ENCODE measurements at regions not wholly inside any gene's neighbourhood (a gene's known extent, or its start where the extent isn't known, plus 50 kb on each side); places are given as distances from the start of the nearest gene placed in this dataset.
"Not testable (repeated sequence)": the region's sequence is repeated elsewhere in the genome, so short reads cannot be mapped to it uniquely, and the experiment has no call there.

GRCh38 chr2:223294756-223295155 is 242.8 kb downstream of the KCNE4 start:
- DNase-seq (ENCODE audit: low spot score), result no peak

- no peak for DNase-seq (ENCODE audit: low spot score)
Measured at GRCh38 chr2:223297788-223298187, 245.8 kb downstream of the KCNE4 start.

- not testable (repeated sequence) for DNase-seq (ENCODE audit: low spot score)
Measured at GRCh38 chr2:223298329-223298728, 246.3 kb downstream of the KCNE4 start.

GRCh38 chr2:223300326-223300725 is 248.3 kb downstream of the KCNE4 start:
- no peak for DNase-seq (ENCODE audit: low spot score)

GRCh38 chr2:223306371-223306770 is 254.4 kb downstream of the KCNE4 start:
- no peak for DNase-seq (ENCODE audit: low spot score)

GRCh38 chr2:223311889-223312680 is 260.1 kb downstream of the KCNE4 start:
- DNase-seq (ENCODE audit: low spot score), result no peak

- DNase-seq (ENCODE audit: low spot score), result no peak
Measured at GRCh38 chr2:223313101-223313500, 261.1 kb downstream of the KCNE4 start.

GRCh38 chr2:223314811-223315210 is 262.8 kb downstream of the KCNE4 start:
- no peak for DNase-seq (ENCODE audit: low spot score)

- no peak for DNase-seq (ENCODE audit: low spot score)
Measured at GRCh38 chr2:223315813-223316212, 263.8 kb downstream of the KCNE4 start.

GRCh38 chr2:223316342-223316741 is 264.4 kb downstream of the KCNE4 start:
- no peak for DNase-seq (ENCODE audit: low spot score)

GRCh38 chr2:223319601-223320000 is 267.6 kb downstream of the KCNE4 start:
- no peak for DNase-seq (ENCODE audit: low spot score)

GRCh38 chr2:223324402-223324801 is 272.4 kb downstream of the KCNE4 start:
- no peak for DNase-seq (ENCODE audit: low spot score)

- DNase-seq (ENCODE audit: low spot score), result no peak
Measured at GRCh38 chr2:223328578-223328977, 273.6 kb downstream of the SCG2 start.

GRCh38 chr2:223330747-223331146 is 271.4 kb downstream of the SCG2 start:
- DNase-seq (ENCODE audit: low spot score), result not testable (repeated sequence)

GRCh38 chr2:223338016-223338415 is 264.1 kb downstream of the SCG2 start:
- DNase-seq (ENCODE audit: low spot score), result no peak

- no peak for DNase-seq (ENCODE audit: low spot score)
Measured at GRCh38 chr2:223357076-223357475, 245.1 kb downstream of the SCG2 start.

- DNase-seq (ENCODE audit: low spot score), result no peak
Measured at GRCh38 chr2:223363085-223363484, 239.1 kb downstream of the SCG2 start.

GRCh38 chr2:223365158-223365679 is 236.9 kb downstream of the SCG2 start:
- no peak for DNase-seq (ENCODE audit: low spot score)

- DNase-seq (ENCODE audit: low spot score), result no peak
Measured at GRCh38 chr2:223366566-223366965, 235.6 kb downstream of the SCG2 start.

- DNase-seq (ENCODE audit: low spot score), result no peak
Measured at GRCh38 chr2:223368481-223368880, 233.7 kb downstream of the SCG2 start.

- no peak for DNase-seq (ENCODE audit: low spot score)
Measured at GRCh38 chr2:223369889-223370288, 232.3 kb downstream of the SCG2 start.

GRCh38 chr2:223383315-223383714 is 218.8 kb downstream of the SCG2 start:
- DNase-seq (ENCODE audit: low spot score), result no peak

- DNase-seq (ENCODE audit: low spot score), result no peak
Measured at GRCh38 chr2:223386189-223386588, 216.0 kb downstream of the SCG2 start.

- DNase-seq (ENCODE audit: low spot score), result no peak
Measured at GRCh38 chr2:223386984-223387383, 215.2 kb downstream of the SCG2 start.
